A673 (cell line): ENCODE measurements at regions not wholly inside any gene's neighbourhood (a gene's known extent, or its start where the extent isn't known, plus 50 kb on each side); places are given as distances from the start of the nearest gene placed in this dataset.

Experiments used
- EZH2 ChIP-seq: fragments of 200-600 bp; sonication (generic); IDR thresholded peaks from 2 replicates; pipeline ENCODE4 v1.6.1; 2017; ENCODE audit warnings: borderline replicate concordance, low read depth, mild to moderate bottlenecking, mixed read lengths, antibody characterized with exemption, low read length; ENCODE audit not compliant: poor library complexity, severe bottlenecking
- TF ChIP-seq, protein P1 (sequence below): fragments of 300-800, 200-600 bp; sonication (generic); conservative IDR thresholded peaks from 2 replicates; pipeline ENCODE4 v1.5.1; 2017; ENCODE audit warnings: low read depth, mild to moderate bottlenecking, antibody characterized with exemption, low read length, moderate library complexity, mixed read lengths

GRCh38 chr2:16011621-16011960 lies 71.2 kb downstream of the MYCN start:
- no peak for TF ChIP-seq EZH2
- TF ChIP-seq, protein P1, sequence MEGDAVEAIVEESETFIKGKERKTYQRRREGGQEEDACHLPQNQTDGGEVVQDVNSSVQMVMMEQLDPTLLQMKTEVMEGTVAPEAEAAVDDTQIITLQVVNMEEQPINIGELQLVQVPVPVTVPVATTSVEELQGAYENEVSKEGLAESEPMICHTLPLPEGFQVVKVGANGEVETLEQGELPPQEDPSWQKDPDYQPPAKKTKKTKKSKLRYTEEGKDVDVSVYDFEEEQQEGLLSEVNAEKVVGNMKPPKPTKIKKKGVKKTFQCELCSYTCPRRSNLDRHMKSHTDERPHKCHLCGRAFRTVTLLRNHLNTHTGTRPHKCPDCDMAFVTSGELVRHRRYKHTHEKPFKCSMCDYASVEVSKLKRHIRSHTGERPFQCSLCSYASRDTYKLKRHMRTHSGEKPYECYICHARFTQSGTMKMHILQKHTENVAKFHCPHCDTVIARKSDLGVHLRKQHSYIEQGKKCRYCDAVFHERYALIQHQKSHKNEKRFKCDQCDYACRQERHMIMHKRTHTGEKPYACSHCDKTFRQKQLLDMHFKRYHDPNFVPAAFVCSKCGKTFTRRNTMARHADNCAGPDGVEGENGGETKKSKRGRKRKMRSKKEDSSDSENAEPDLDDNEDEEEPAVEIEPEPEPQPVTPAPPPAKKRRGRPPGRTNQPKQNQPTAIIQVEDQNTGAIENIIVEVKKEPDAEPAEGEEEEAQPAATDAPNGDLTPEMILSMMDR, result no peak
